H9 (cell line): ENCODE measurements at regions not wholly inside any gene's neighbourhood (a gene's known extent, or its start where the extent isn't known, plus 50 kb on each side); places are given as distances from the start of the nearest gene placed in this dataset.

Experiments
- DNase-seq: peaks from one replicate; pipeline ENCODE4 v3.0.0-alpha.2; 2017
- H2AFZ ChIP-seq: one replicate; pipeline ENCODE4 v1.6.1; 2013; ENCODE audit warnings: mild to moderate bottlenecking, low read length, control low read depth, moderate library complexity
- H2AK5ac ChIP-seq: 2 replicates; pipeline ENCODE4 v1.6.1; 2013; ENCODE audit warnings: low read length, control low read depth, mixed read lengths; ENCODE audit not compliant: insufficient read length
- H2BK120ac ChIP-seq: one replicate; pipeline ENCODE4 v1.6.1; 2013; ENCODE audit warnings: low read depth, mild to moderate bottlenecking, low read length, control low read depth, inconsistent platforms; ENCODE audit not compliant: poor library complexity, severe bottlenecking
- H2BK12ac ChIP-seq: 2 replicates; pipeline ENCODE4 v1.6.1; 2013; ENCODE audit warnings: low read length, control low read depth, mixed read lengths, low read depth; ENCODE audit not compliant: insufficient read length
- H2BK15ac ChIP-seq: 2 replicates; pipeline ENCODE4 v1.6.1; 2013; ENCODE audit warnings: low read depth, low read length, control low read depth
- H2BK20ac ChIP-seq: one replicate; pipeline ENCODE4 v1.6.1; 2013; ENCODE audit warnings: low read depth, mild to moderate bottlenecking, low read length, control low read depth, inconsistent platforms; ENCODE audit not compliant: poor library complexity, severe bottlenecking
- H2BK5ac ChIP-seq: 2 replicates; pipeline ENCODE4 v1.6.1; 2013; ENCODE audit warnings: low read length, control low read depth, mixed read lengths; ENCODE audit not compliant: insufficient read length
- H3K14ac ChIP-seq: 2 replicates; pipeline ENCODE4 v1.6.1; 2013; ENCODE audit warnings: low read length, control low read depth; ENCODE audit not compliant: insufficient read depth
- H3K18ac ChIP-seq: 2 replicates; pipeline ENCODE4 v1.6.1; 2013; ENCODE audit warnings: low read depth, mild to moderate bottlenecking, mixed read lengths, low read length, control low read depth; ENCODE audit not compliant: insufficient read length
- H3K23ac ChIP-seq: 2 replicates; pipeline ENCODE4 v1.6.1; 2013; ENCODE audit warnings: low read length, control low read depth, mixed read lengths, low read depth; ENCODE audit not compliant: insufficient read length
- H3K23me2 ChIP-seq: 2 replicates; pipeline ENCODE4 v1.6.1; 2013; ENCODE audit warnings: low read depth, mild to moderate bottlenecking, mixed read lengths, low read length, control low read depth; ENCODE audit not compliant: insufficient read length, poor library complexity, severe bottlenecking
- H3K27ac ChIP-seq: 2 replicates; pipeline ENCODE4 v1.5.1; 2013; ENCODE audit warnings: low read length, control low read depth, mixed read lengths, low read depth; ENCODE audit not compliant: insufficient read length
- H3K27me3 ChIP-seq: 2 replicates; pipeline ENCODE4 v1.6.1; 2013; ENCODE audit warnings: low read length, control low read depth, inconsistent platforms; ENCODE audit not compliant: insufficient read depth
- H3K4ac ChIP-seq: 2 replicates; pipeline ENCODE4 v1.6.1; 2013; ENCODE audit warnings: low read depth, mild to moderate bottlenecking, control low read depth, inconsistent platforms, low read length, moderate library complexity
- H3K4me1 ChIP-seq: 2 replicates; pipeline ENCODE4 v1.6.1; 2013; ENCODE audit warnings: low read length, control low read depth, inconsistent platforms; ENCODE audit not compliant: insufficient read depth
- H3K4me2 ChIP-seq: 2 replicates; pipeline ENCODE4 v1.6.1; 2013; ENCODE audit warnings: low read length, control low read depth, mixed read lengths; ENCODE audit not compliant: insufficient read length, insufficient read depth
- H3K56ac ChIP-seq: 2 replicates; pipeline ENCODE4 v1.6.1; 2013; ENCODE audit warnings: low read depth, mild to moderate bottlenecking, mixed read lengths, low read length, control low read depth; ENCODE audit not compliant: insufficient read length
- H3K79me1 ChIP-seq: 2 replicates; pipeline ENCODE4 v1.6.1; 2013; ENCODE audit warnings: low read depth, mild to moderate bottlenecking, moderate library complexity, low read length, control low read depth, inconsistent platforms; ENCODE audit not compliant: insufficient read depth, poor library complexity, severe bottlenecking
- H3K79me2 ChIP-seq: 2 replicates; pipeline ENCODE4 v1.6.1; 2013; ENCODE audit warnings: low read length, control low read depth, inconsistent platforms; ENCODE audit not compliant: insufficient read depth
- H3K9ac ChIP-seq: 2 replicates; pipeline ENCODE4 v1.6.1; 2013; ENCODE audit warnings: low read length, control low read depth, mixed read lengths; ENCODE audit not compliant: insufficient read length; ENCODE audit errors: extremely low read depth
- H3K9me3 ChIP-seq: one replicate; pipeline ENCODE4 v1.6.1; 2013; ENCODE audit warnings: low read depth, low read length, inconsistent platforms; ENCODE audit not compliant: control insufficient read depth
- H3T11ph ChIP-seq: one replicate; pipeline ENCODE4 v1.6.1; 2013; ENCODE audit warnings: mild to moderate bottlenecking, low read length, control low read depth, inconsistent platforms
- H4K20me1 ChIP-seq: one replicate; pipeline ENCODE4 v1.6.1; 2013; ENCODE audit not compliant: control insufficient read depth, insufficient read length, insufficient read depth
- H4K5ac ChIP-seq: 2 replicates; pipeline ENCODE4 v1.6.1; 2013; ENCODE audit warnings: low read depth, mild to moderate bottlenecking, mixed read lengths, low read length, control low read depth; ENCODE audit not compliant: insufficient read length
- H4K8ac ChIP-seq: replicated peaks from 2 replicates; pipeline ENCODE4 v1.6.1; 2013; ENCODE audit warnings: low read length, control low read depth, mixed read lengths, low read depth; ENCODE audit not compliant: insufficient read length
- H4K91ac ChIP-seq: 2 replicates; pipeline ENCODE4 v1.6.1; 2013; ENCODE audit warnings: low read depth, mild to moderate bottlenecking, moderate library complexity, mixed read lengths, low read length, control low read depth; ENCODE audit not compliant: insufficient read length
- H3K27ac Mint-ChIP-seq, 3 experiments: 2 replicates in 2 of 3; 3 replicates in 1 of 3; pipeline ENCODE4 v1.8.0; 2020 to 2021; ENCODE audit warnings: mixed read lengths in 3 of 3, mild to moderate bottlenecking in 1 of 3, moderate library complexity in 1 of 3
- H3K27me3 Mint-ChIP-seq: 2 replicates; pipeline ENCODE4 v1.8.0; 2021; ENCODE audit warnings: low read depth, mild to moderate bottlenecking, moderate library complexity, mixed read lengths
- H3K36me3 Mint-ChIP-seq, 3 experiments: 2 replicates in 2 of 3; 3 replicates in 1 of 3; pipeline ENCODE4 v1.8.0; 2020 to 2021; ENCODE audit warnings: low read depth in 3 of 3, mixed read lengths in 3 of 3; ENCODE audit not compliant: insufficient read depth in 1 of 3
- H3K4me1 Mint-ChIP-seq, 2 experiments: 2 replicates each; pipeline ENCODE4 v1.8.0; 2020; ENCODE audit warnings: mixed read lengths in 2 of 2
- H3K4me3 Mint-ChIP-seq, 2 experiments: 2 replicates in 1 of 2; 3 replicates in 1 of 2; pipeline ENCODE4 v1.8.0; 2020 to 2021; ENCODE audit warnings: mild to moderate bottlenecking in 2 of 2, mixed read lengths in 2 of 2, moderate library complexity in 1 of 2
- H3K9me3 Mint-ChIP-seq, 2 experiments: 2 replicates in 1 of 2; 3 replicates in 1 of 2; pipeline ENCODE4 v1.8.0; 2020; ENCODE audit warnings: mild to moderate bottlenecking in 2 of 2, mixed read lengths in 2 of 2, moderate library complexity in 1 of 2
- WGBS: extraction: QIAGEN DNeasy Blood & Tissue Kit; methylation state at CpG from one replicate; pipeline ENCODE4 v1.1.7; 2013; ENCODE audit warnings: missing lambda C conversion rate, low lambda C conversion rate, mixed read lengths; ENCODE audit not compliant: insufficient read length; ENCODE audit errors: extremely low coverage; 5-methylcytosine and 5-hydroxymethylcytosine counted together
- TF ChIP-seq, protein P1 (sequence below): fragments of 200-600 bp; sonication (generic); conservative IDR thresholded peaks from 3 replicates; pipeline ENCODE4 v1.8.0; 2021; ENCODE audit warnings: antibody characterized with exemption, mild to moderate bottlenecking

GRCh38 chr14:101632520-101632919 lies 71.2 kb downstream of the DIO3 start:
- Histone ChIP-seq H3K9ac (no peak overlapping the region), H3K23me2 (no peaks in the 10 kb centered on the region), H3K27me3 (no peaks in the 10 kb centered on the region; the same call in 1 of the 2 replicates), H3K56ac (no peak overlapping the region), H3K23ac (no peak overlapping the region), H2BK20ac (no peak overlapping the region), H2BK15ac (no peak overlapping the region), H2AK5ac (no peak overlapping the region), H3T11ph (no peak overlapping the region), H2BK5ac (no peak overlapping the region), H3K4me2 (no peak overlapping the region), H3K4ac (no peak overlapping the region), H2BK120ac (no peak overlapping the region), H3K79me2 (no peaks in the 10 kb centered on the region), H3K14ac (no peak overlapping the region), H4K91ac (no peak overlapping the region), H3K4me1 (no peaks in the 10 kb centered on the region), H4K5ac (no peak overlapping the region), H3K9me3 (no peaks in the 10 kb centered on the region), H3K27ac (no peak overlapping the region), H4K8ac (no peak overlapping the region), H4K20me1 (no peaks in the 10 kb centered on the region), H2AFZ (no peak overlapping the region), H3K79me1 (no peaks in the 10 kb centered on the region), H2BK12ac (no peak overlapping the region), H3K18ac (no peak overlapping the region)
- DNase-seq = no peak
- Mint-ChIP-seq H3K9me3 (peaks cover 0 to 2% of the 10 kb centered on the region in 2 experiments; a peak in 1 of 5 replicates), H3K4me3 (no peak overlapping the region), H3K27ac (no peak overlapping the region), H3K36me3 (no peaks in the 10 kb centered on the region), H3K27me3 (peaks cover 39% of the 10 kb centered on the region), H3K4me1 (peaks cover 0 to 3% of the 10 kb centered on the region in 2 experiments; a peak in 2 of 4 replicates)
- WGBS = no CpG with 5 or more reads among the region's 8 CpGs
- TF ChIP-seq, protein P1, sequence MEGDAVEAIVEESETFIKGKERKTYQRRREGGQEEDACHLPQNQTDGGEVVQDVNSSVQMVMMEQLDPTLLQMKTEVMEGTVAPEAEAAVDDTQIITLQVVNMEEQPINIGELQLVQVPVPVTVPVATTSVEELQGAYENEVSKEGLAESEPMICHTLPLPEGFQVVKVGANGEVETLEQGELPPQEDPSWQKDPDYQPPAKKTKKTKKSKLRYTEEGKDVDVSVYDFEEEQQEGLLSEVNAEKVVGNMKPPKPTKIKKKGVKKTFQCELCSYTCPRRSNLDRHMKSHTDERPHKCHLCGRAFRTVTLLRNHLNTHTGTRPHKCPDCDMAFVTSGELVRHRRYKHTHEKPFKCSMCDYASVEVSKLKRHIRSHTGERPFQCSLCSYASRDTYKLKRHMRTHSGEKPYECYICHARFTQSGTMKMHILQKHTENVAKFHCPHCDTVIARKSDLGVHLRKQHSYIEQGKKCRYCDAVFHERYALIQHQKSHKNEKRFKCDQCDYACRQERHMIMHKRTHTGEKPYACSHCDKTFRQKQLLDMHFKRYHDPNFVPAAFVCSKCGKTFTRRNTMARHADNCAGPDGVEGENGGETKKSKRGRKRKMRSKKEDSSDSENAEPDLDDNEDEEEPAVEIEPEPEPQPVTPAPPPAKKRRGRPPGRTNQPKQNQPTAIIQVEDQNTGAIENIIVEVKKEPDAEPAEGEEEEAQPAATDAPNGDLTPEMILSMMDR = no peak
